ENCODE measurements at regions not wholly inside any gene's neighbourhood (a gene's known extent, or its start where the extent isn't known, plus 50 kb on each side); places are given as distances from the start of the nearest gene placed in this dataset.

- TF ChIP-seq POLR2AphosphoS5 (IDR thresholded peaks at IDR 0.05) (no peak), SMC3 (conservative IDR thresholded peaks at IDR 0.05; ENCODE audit: poor library complexity) (no peak), CTCF (IDR thresholded peaks at IDR 0.05; ENCODE audit: poor library complexity, severe bottlenecking) (no peak)
Observed at GRCh38 chr1:25074351-25075227, 144.5 kb upstream of the RUNX3 start.
